Parathyroid adenoma (tissue), 2 donors: ENCODE measurements at regions not wholly inside any gene's neighbourhood (a gene's known extent, or its start where the extent isn't known, plus 50 kb on each side); places are given as distances from the start of the nearest gene placed in this dataset.

Experiments
- H2AFZ ChIP-seq: fragments of 300-600 bp; sonication (generic); one replicate; pipeline ENCODE4 v1.7.0; 2017; ENCODE audit warnings: antibody characterized with exemption, mild to moderate bottlenecking
- H3K27ac ChIP-seq: fragments of 300-600 bp; sonication (generic); one replicate; pipeline ENCODE4 v1.7.0; 2017
- H3K27me3 ChIP-seq: fragments of 300-600 bp; sonication (generic); one replicate; pipeline ENCODE4 v1.7.0; 2017; ENCODE audit warnings: low read length; ENCODE audit not compliant: control insufficient read depth, insufficient read depth
- H3K36me3 ChIP-seq: fragments of 300-600 bp; sonication (generic); one replicate; pipeline ENCODE4 v1.7.0; 2017; ENCODE audit warnings: low read length; ENCODE audit not compliant: control insufficient read depth, insufficient read depth
- H3K4me1 ChIP-seq: fragments of 300-600 bp; sonication (generic); one replicate; pipeline ENCODE4 v1.7.0; 2017; ENCODE audit warnings: control low read depth
- H3K4me2 ChIP-seq: fragments of 300-600 bp; sonication (generic); one replicate; pipeline ENCODE4 v1.7.0; 2017; ENCODE audit warnings: low read length
- H3K4me3 ChIP-seq: fragments of 300-600 bp; sonication (generic); one replicate; pipeline ENCODE4 v1.7.0; 2017; ENCODE audit warnings: low read depth, low read length
- H3K79me2 ChIP-seq: fragments of 300-600 bp; sonication (generic); one replicate; pipeline ENCODE4 v1.7.0; 2017; ENCODE audit warnings: control low read depth
- H3K9ac ChIP-seq: fragments of 300-600 bp; sonication (generic); one replicate; pipeline ENCODE4 v1.7.0; 2017; ENCODE audit warnings: mild to moderate bottlenecking
- H3K9me3 ChIP-seq: fragments of 300-600 bp; sonication (generic); one replicate; pipeline ENCODE4 v1.7.0; 2017; ENCODE audit warnings: low read length; ENCODE audit not compliant: control insufficient read depth
- TF ChIP-seq, protein P1 (sequence below): fragments of 300-600 bp; sonication (generic); IDR thresholded peaks from one replicate; pipeline ENCODE4 v1.7.0; 2017; ENCODE audit warnings: antibody characterized with exemption, mild to moderate bottlenecking
- donor health status: primary hyperparathyroidism.

- Histone ChIP-seq H3K4me1 (no peaks in the 10 kb centered on the region), H3K9ac (no peak overlapping the region), H3K9me3 (no peaks in the 10 kb centered on the region), H3K4me3 (no peak overlapping the region), H3K36me3 (no peaks in the 10 kb centered on the region), H2AFZ (no peak overlapping the region), H3K4me2 (no peak overlapping the region), H3K27ac (no peak overlapping the region), H3K27me3 (no peaks in the 10 kb centered on the region), H3K79me2 (no peaks in the 10 kb centered on the region)
- TF ChIP-seq, protein P1, sequence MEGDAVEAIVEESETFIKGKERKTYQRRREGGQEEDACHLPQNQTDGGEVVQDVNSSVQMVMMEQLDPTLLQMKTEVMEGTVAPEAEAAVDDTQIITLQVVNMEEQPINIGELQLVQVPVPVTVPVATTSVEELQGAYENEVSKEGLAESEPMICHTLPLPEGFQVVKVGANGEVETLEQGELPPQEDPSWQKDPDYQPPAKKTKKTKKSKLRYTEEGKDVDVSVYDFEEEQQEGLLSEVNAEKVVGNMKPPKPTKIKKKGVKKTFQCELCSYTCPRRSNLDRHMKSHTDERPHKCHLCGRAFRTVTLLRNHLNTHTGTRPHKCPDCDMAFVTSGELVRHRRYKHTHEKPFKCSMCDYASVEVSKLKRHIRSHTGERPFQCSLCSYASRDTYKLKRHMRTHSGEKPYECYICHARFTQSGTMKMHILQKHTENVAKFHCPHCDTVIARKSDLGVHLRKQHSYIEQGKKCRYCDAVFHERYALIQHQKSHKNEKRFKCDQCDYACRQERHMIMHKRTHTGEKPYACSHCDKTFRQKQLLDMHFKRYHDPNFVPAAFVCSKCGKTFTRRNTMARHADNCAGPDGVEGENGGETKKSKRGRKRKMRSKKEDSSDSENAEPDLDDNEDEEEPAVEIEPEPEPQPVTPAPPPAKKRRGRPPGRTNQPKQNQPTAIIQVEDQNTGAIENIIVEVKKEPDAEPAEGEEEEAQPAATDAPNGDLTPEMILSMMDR, result no peak
Observed at GRCh38 chr18:10205151-10205550, 249.3 kb upstream of the APCDD1 start.

DNA sequence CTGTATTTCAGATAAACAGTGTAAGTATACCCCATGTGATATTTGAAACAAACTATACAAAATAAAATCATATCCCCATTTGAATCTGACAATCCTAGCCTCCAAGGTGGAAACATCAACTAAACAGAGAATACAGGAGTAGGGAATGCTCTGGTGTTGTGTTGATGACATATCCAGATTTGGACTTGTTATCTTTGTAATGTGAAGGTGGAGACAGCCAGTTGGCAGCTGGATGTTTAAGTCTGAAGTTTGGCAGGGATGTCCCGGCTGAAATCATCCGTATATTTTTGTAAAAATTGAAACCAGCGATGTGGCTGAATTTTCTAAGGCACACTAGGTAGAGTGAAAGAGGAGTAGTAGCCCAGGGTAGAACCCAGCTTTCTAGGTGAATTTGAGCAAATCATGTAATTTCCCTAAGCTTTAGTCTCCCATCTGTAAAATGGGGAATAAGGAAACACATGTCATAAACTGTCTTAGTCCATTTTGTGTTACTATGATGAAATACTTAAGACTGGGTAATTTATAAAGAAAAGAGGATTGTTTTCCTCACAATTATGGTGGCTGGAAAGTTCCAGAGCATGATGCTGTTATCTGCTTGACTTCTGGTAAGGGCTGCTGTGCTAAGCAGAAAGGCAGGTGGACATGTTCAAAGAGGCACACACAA is 246.6 kb upstream of the APCDD1 start:
- no peak overlapping the region for H2AFZ ChIP-seq
- H3K27me3 ChIP-seq, result no peaks in the 10 kb centered on the region
- H3K4me3 ChIP-seq, result no peak overlapping the region
- H3K36me3 ChIP-seq, result no peaks in the 10 kb centered on the region
- no peaks in the 10 kb centered on the region for H3K79me2 ChIP-seq
- H3K4me1 ChIP-seq, result no peaks in the 10 kb centered on the region
- no peak overlapping the region for H3K4me2 ChIP-seq
- no peak overlapping the region for H3K27ac ChIP-seq
- H3K9me3 ChIP-seq, result no peaks in the 10 kb centered on the region
- TF ChIP-seq, protein P1, result no peak
- no peak overlapping the region for H3K9ac ChIP-seq

GRCh38 chr18:10209302-10209701 is 245.1 kb upstream of the APCDD1 start:
- TF ChIP-seq, protein P1, result no peak

GRCh38 chr18:10210057-10210633 is 244.3 kb upstream of the APCDD1 start:
- no peaks in the 10 kb centered on the region for H3K4me1 ChIP-seq
- no peak overlapping the region for H3K9ac ChIP-seq
- no peaks in the 10 kb centered on the region for H3K27me3 ChIP-seq
- no peaks in the 10 kb centered on the region for H3K9me3 ChIP-seq
- H3K36me3 ChIP-seq, result no peaks in the 10 kb centered on the region
- no peak overlapping the region for H3K4me2 ChIP-seq
- TF ChIP-seq, protein P1, result no peak
- no peak overlapping the region for H3K4me3 ChIP-seq
- H3K79me2 ChIP-seq, result no peaks in the 10 kb centered on the region
- no peak overlapping the region for H2AFZ ChIP-seq
- H3K27ac ChIP-seq, result no peak overlapping the region

More at GRCh38 chr18:10209302-10209701, 245.1 kb upstream of the APCDD1 start:
- Histone ChIP-seq H3K36me3 (no peaks in the 10 kb centered on the region), H3K79me2 (no peaks in the 10 kb centered on the region), H3K27ac (no peak overlapping the region), H2AFZ (no peak overlapping the region), H3K4me2 (no peak overlapping the region), H3K9me3 (no peaks in the 10 kb centered on the region), H3K9ac (no peak overlapping the region), H3K4me1 (no peaks in the 10 kb centered on the region), H3K27me3 (no peaks in the 10 kb centered on the region), H3K4me3 (no peak overlapping the region)

- no peak overlapping the region for H3K27ac ChIP-seq
- no peaks in the 10 kb centered on the region for H3K36me3 ChIP-seq
- no peak overlapping the region for H3K9ac ChIP-seq
- H3K27me3 ChIP-seq, result no peaks in the 10 kb centered on the region
- TF ChIP-seq, protein P1, result no peak
- H3K79me2 ChIP-seq, result no peaks in the 10 kb centered on the region
- no peaks in the 10 kb centered on the region for H3K9me3 ChIP-seq
- no peak overlapping the region for H2AFZ ChIP-seq
- no peak overlapping the region for H3K4me3 ChIP-seq
- no peaks in the 10 kb centered on the region for H3K4me1 ChIP-seq
- no peak overlapping the region for H3K4me2 ChIP-seq
Observed at GRCh38 chr18:10213526-10213925, 240.9 kb upstream of the APCDD1 start.
